Peyer's patch (tissue), 4 donors: ENCODE measurements at regions not wholly inside any gene's neighbourhood (a gene's known extent, or its start where the extent isn't known, plus 50 kb on each side); places are given as distances from the start of the nearest gene placed in this dataset.

Experiments used
- CTCF ChIP-seq, 6 experiments: fragments of 450-650 bp in 4 of 6; fragments of 200-600 bp in 2 of 6; sonication (generic) in 1 of 6; IDR thresholded peaks; one replicate each; pipeline ENCODE4 v1.5.1; 2017 to 2019; ENCODE audit warnings: antibody characterized with exemption in 6 of 6, mild to moderate bottlenecking in 3 of 6, moderate library complexity in 1 of 6
- POLR2A ChIP-seq, 2 donors: fragments of 450-650 bp; IDR thresholded peaks; one replicate each; pipeline ENCODE4 v1.5.1; 2017; ENCODE audit warnings: antibody characterized with exemption in 2 of 2, mild to moderate bottlenecking in 2 of 2, moderate library complexity in 2 of 2

DNA sequence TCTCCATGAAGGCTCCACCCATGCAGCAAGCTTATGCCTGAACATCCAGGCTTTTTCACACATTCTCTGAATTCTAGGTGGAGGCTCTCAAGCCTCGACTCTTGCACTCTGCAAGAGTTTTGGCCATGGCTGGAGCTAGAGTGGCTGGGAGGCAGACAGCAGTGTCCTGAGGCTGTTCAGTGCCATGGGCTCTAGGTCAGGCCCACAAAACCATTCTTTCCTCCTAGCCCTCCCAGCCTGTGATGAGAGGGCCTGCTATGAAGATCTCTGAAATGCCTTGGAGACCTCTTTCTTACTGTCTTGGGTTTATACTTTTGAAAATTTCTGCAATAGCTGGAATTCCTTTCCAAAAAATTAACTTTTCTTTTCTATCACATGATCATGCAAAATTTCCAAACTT is 210.7 kb downstream of the RND3 start:
- TF ChIP-seq CTCF (IDR thresholded peaks at IDR 0.05): no peak
- no peak for TF ChIP-seq POLR2A (IDR thresholded peaks at IDR 0.05)
